H9 (cell line): ENCODE measurements at regions not wholly inside any gene's neighbourhood (a gene's known extent, or its start where the extent isn't known, plus 50 kb on each side); places are given as distances from the start of the nearest gene placed in this dataset.

Source experiments
- DNase-seq: peaks from one replicate; pipeline ENCODE4 v3.0.0-alpha.2; 2017
- H2AFZ ChIP-seq: one replicate; pipeline ENCODE4 v1.6.1; 2013; ENCODE audit warnings: mild to moderate bottlenecking, low read length, control low read depth, moderate library complexity
- H2AK5ac ChIP-seq: 2 replicates; pipeline ENCODE4 v1.6.1; 2013; ENCODE audit warnings: low read length, control low read depth, mixed read lengths; ENCODE audit not compliant: insufficient read length
- H2BK120ac ChIP-seq: one replicate; pipeline ENCODE4 v1.6.1; 2013; ENCODE audit warnings: low read depth, mild to moderate bottlenecking, low read length, control low read depth, inconsistent platforms; ENCODE audit not compliant: poor library complexity, severe bottlenecking
- H2BK12ac ChIP-seq: 2 replicates; pipeline ENCODE4 v1.6.1; 2013; ENCODE audit warnings: low read length, control low read depth, mixed read lengths, low read depth; ENCODE audit not compliant: insufficient read length
- H2BK15ac ChIP-seq: 2 replicates; pipeline ENCODE4 v1.6.1; 2013; ENCODE audit warnings: low read depth, low read length, control low read depth
- H2BK20ac ChIP-seq: one replicate; pipeline ENCODE4 v1.6.1; 2013; ENCODE audit warnings: low read depth, mild to moderate bottlenecking, low read length, control low read depth, inconsistent platforms; ENCODE audit not compliant: poor library complexity, severe bottlenecking
- H2BK5ac ChIP-seq: 2 replicates; pipeline ENCODE4 v1.6.1; 2013; ENCODE audit warnings: low read length, control low read depth, mixed read lengths; ENCODE audit not compliant: insufficient read length
- H3K14ac ChIP-seq: 2 replicates; pipeline ENCODE4 v1.6.1; 2013; ENCODE audit warnings: low read length, control low read depth; ENCODE audit not compliant: insufficient read depth
- H3K18ac ChIP-seq: 2 replicates; pipeline ENCODE4 v1.6.1; 2013; ENCODE audit warnings: low read depth, mild to moderate bottlenecking, mixed read lengths, low read length, control low read depth; ENCODE audit not compliant: insufficient read length
- H3K23ac ChIP-seq: 2 replicates; pipeline ENCODE4 v1.6.1; 2013; ENCODE audit warnings: low read length, control low read depth, mixed read lengths, low read depth; ENCODE audit not compliant: insufficient read length
- H3K23me2 ChIP-seq: 2 replicates; pipeline ENCODE4 v1.6.1; 2013; ENCODE audit warnings: low read depth, mild to moderate bottlenecking, mixed read lengths, low read length, control low read depth; ENCODE audit not compliant: insufficient read length, poor library complexity, severe bottlenecking
- H3K27ac ChIP-seq: 2 replicates; pipeline ENCODE4 v1.5.1; 2013; ENCODE audit warnings: low read length, control low read depth, mixed read lengths, low read depth; ENCODE audit not compliant: insufficient read length
- H3K27me3 ChIP-seq: 2 replicates; pipeline ENCODE4 v1.6.1; 2013; ENCODE audit warnings: low read length, control low read depth, inconsistent platforms; ENCODE audit not compliant: insufficient read depth
- H3K4ac ChIP-seq: 2 replicates; pipeline ENCODE4 v1.6.1; 2013; ENCODE audit warnings: low read depth, mild to moderate bottlenecking, control low read depth, inconsistent platforms, low read length, moderate library complexity
- H3K4me1 ChIP-seq: 2 replicates; pipeline ENCODE4 v1.6.1; 2013; ENCODE audit warnings: low read length, control low read depth, inconsistent platforms; ENCODE audit not compliant: insufficient read depth
- H3K4me2 ChIP-seq: 2 replicates; pipeline ENCODE4 v1.6.1; 2013; ENCODE audit warnings: low read length, control low read depth, mixed read lengths; ENCODE audit not compliant: insufficient read length, insufficient read depth
- H3K56ac ChIP-seq: 2 replicates; pipeline ENCODE4 v1.6.1; 2013; ENCODE audit warnings: low read depth, mild to moderate bottlenecking, mixed read lengths, low read length, control low read depth; ENCODE audit not compliant: insufficient read length
- H3K79me1 ChIP-seq: 2 replicates; pipeline ENCODE4 v1.6.1; 2013; ENCODE audit warnings: low read depth, mild to moderate bottlenecking, moderate library complexity, low read length, control low read depth, inconsistent platforms; ENCODE audit not compliant: insufficient read depth, poor library complexity, severe bottlenecking
- H3K79me2 ChIP-seq: 2 replicates; pipeline ENCODE4 v1.6.1; 2013; ENCODE audit warnings: low read length, control low read depth, inconsistent platforms; ENCODE audit not compliant: insufficient read depth
- H3K9ac ChIP-seq: 2 replicates; pipeline ENCODE4 v1.6.1; 2013; ENCODE audit warnings: low read length, control low read depth, mixed read lengths; ENCODE audit not compliant: insufficient read length; ENCODE audit errors: extremely low read depth
- H3K9me3 ChIP-seq: one replicate; pipeline ENCODE4 v1.6.1; 2013; ENCODE audit warnings: low read depth, low read length, inconsistent platforms; ENCODE audit not compliant: control insufficient read depth
- H3T11ph ChIP-seq: one replicate; pipeline ENCODE4 v1.6.1; 2013; ENCODE audit warnings: mild to moderate bottlenecking, low read length, control low read depth, inconsistent platforms
- H4K20me1 ChIP-seq: one replicate; pipeline ENCODE4 v1.6.1; 2013; ENCODE audit not compliant: control insufficient read depth, insufficient read length, insufficient read depth
- H4K5ac ChIP-seq: 2 replicates; pipeline ENCODE4 v1.6.1; 2013; ENCODE audit warnings: low read depth, mild to moderate bottlenecking, mixed read lengths, low read length, control low read depth; ENCODE audit not compliant: insufficient read length
- H4K8ac ChIP-seq: replicated peaks from 2 replicates; pipeline ENCODE4 v1.6.1; 2013; ENCODE audit warnings: low read length, control low read depth, mixed read lengths, low read depth; ENCODE audit not compliant: insufficient read length
- H4K91ac ChIP-seq: 2 replicates; pipeline ENCODE4 v1.6.1; 2013; ENCODE audit warnings: low read depth, mild to moderate bottlenecking, moderate library complexity, mixed read lengths, low read length, control low read depth; ENCODE audit not compliant: insufficient read length
- H3K27ac Mint-ChIP-seq, 3 experiments: 2 replicates in 2 of 3; 3 replicates in 1 of 3; pipeline ENCODE4 v1.8.0; 2020 to 2021; ENCODE audit warnings: mixed read lengths in 3 of 3, mild to moderate bottlenecking in 1 of 3, moderate library complexity in 1 of 3
- H3K27me3 Mint-ChIP-seq: 2 replicates; pipeline ENCODE4 v1.8.0; 2021; ENCODE audit warnings: low read depth, mild to moderate bottlenecking, moderate library complexity, mixed read lengths
- H3K36me3 Mint-ChIP-seq, 3 experiments: 2 replicates in 2 of 3; 3 replicates in 1 of 3; pipeline ENCODE4 v1.8.0; 2020 to 2021; ENCODE audit warnings: low read depth in 3 of 3, mixed read lengths in 3 of 3; ENCODE audit not compliant: insufficient read depth in 1 of 3
- H3K4me1 Mint-ChIP-seq, 2 experiments: 2 replicates each; pipeline ENCODE4 v1.8.0; 2020; ENCODE audit warnings: mixed read lengths in 2 of 2
- H3K4me3 Mint-ChIP-seq, 2 experiments: 2 replicates in 1 of 2; 3 replicates in 1 of 2; pipeline ENCODE4 v1.8.0; 2020 to 2021; ENCODE audit warnings: mild to moderate bottlenecking in 2 of 2, mixed read lengths in 2 of 2, moderate library complexity in 1 of 2
- H3K9me3 Mint-ChIP-seq, 2 experiments: 2 replicates in 1 of 2; 3 replicates in 1 of 2; pipeline ENCODE4 v1.8.0; 2020; ENCODE audit warnings: mild to moderate bottlenecking in 2 of 2, mixed read lengths in 2 of 2, moderate library complexity in 1 of 2
- CTCF ChIP-seq: fragments of 200-600 bp; sonication (generic); conservative IDR thresholded peaks from 3 replicates; pipeline ENCODE4 v1.8.0; 2021; ENCODE audit warnings: antibody characterized with exemption, mild to moderate bottlenecking
- WGBS: extraction: QIAGEN DNeasy Blood & Tissue Kit; methylation state at CpG from one replicate; pipeline ENCODE4 v1.1.7; 2013; ENCODE audit warnings: missing lambda C conversion rate, low lambda C conversion rate, mixed read lengths; ENCODE audit not compliant: insufficient read length; ENCODE audit errors: extremely low coverage; 5-methylcytosine and 5-hydroxymethylcytosine counted together

GRCh38 chr4:148984951-148985350, 542.7 kb upstream of the NR3C2 start:
- H2BK120ac ChIP-seq = no peak overlapping the region
- no peak overlapping the region for H3T11ph ChIP-seq
- H3K14ac ChIP-seq = no peak overlapping the region
- H3K79me1 ChIP-seq = no peaks in the 10 kb centered on the region
- H2AK5ac ChIP-seq = no peak overlapping the region
- peaks cover 3 to 8% of the 10 kb centered on the region in 2 experiments; a peak in 2 of 5 replicates for H3K9me3 Mint-ChIP-seq
- H3K27ac ChIP-seq = no peak overlapping the region
- no CpG with 5 or more reads among the region's 2 CpGs for WGBS
- H3K36me3 Mint-ChIP-seq = peaks cover 0 to 7% (median 0%) of the 10 kb centered on the region in 3 experiments; a peak in 2 of 7 replicates
- no peak overlapping the region for H2BK12ac ChIP-seq
- no peak overlapping the region for H3K23ac ChIP-seq
- no peaks in the 10 kb centered on the region for H3K23me2 ChIP-seq
- no peak overlapping the region for H2BK5ac ChIP-seq
- no peak overlapping the region for H3K9ac ChIP-seq
- no peak overlapping the region for H4K91ac ChIP-seq
- no peaks in the 10 kb centered on the region for H3K79me2 ChIP-seq
- H3K4me1 ChIP-seq = no peaks in the 10 kb centered on the region
- no peak overlapping the region for H3K56ac ChIP-seq
- H3K4me1 Mint-ChIP-seq = no peaks in the 10 kb centered on the region
- H3K4me3 Mint-ChIP-seq = no peak overlapping the region
- H3K18ac ChIP-seq = no peak overlapping the region
- H4K20me1 ChIP-seq = no peaks in the 10 kb centered on the region
- TF ChIP-seq CTCF = no peak
- no peak overlapping the region for H3K27ac Mint-ChIP-seq
- no peak overlapping the region for H4K5ac ChIP-seq
- H2BK15ac ChIP-seq = no peak overlapping the region
- H3K4ac ChIP-seq = no peak overlapping the region
- no peaks in the 10 kb centered on the region for H3K9me3 ChIP-seq
- H4K8ac ChIP-seq = no peak overlapping the region
- H3K27me3 ChIP-seq = no peaks in the 10 kb centered on the region
- H3K4me2 ChIP-seq = no peak overlapping the region
- no peak overlapping the region for H2AFZ ChIP-seq
- no peaks in the 10 kb centered on the region for H3K27me3 Mint-ChIP-seq
- no peak for DNase-seq
- H2BK20ac ChIP-seq = no peak overlapping the region
